ENCODE measurements at regions not wholly inside any gene's neighbourhood (a gene's known extent, or its start where the extent isn't known, plus 50 kb on each side); places are given as distances from the start of the nearest gene placed in this dataset.

DNA sequence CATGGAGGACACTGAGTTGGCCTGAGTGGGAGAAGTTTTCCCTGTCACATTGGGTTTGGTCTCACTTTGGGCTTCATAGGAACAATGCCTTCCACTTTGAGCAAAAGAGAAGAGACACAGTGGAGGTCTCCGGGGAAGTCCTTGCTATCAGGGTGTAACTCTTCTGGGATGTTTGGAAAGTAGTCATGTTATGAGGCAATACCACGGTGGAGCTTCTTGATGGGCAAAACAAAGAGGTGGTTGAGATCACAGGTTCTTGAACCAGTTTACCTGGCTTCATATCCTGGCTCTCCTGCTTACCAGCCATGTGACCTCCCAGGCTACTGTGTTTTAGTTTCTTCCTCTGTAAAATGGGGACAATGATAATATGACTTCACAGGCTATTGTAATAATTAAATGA is 478.6 kb downstream of the SLC4A3 start:
- TF ChIP-seq POLR2A (IDR thresholded peaks at IDR 0.05) (no peak), POLR2AphosphoS5 (IDR thresholded peaks at IDR 0.05) (no peak), EP300 (IDR thresholded peaks at IDR 0.05) (no peak)
- TF ChIP-seq, protein P1, sequence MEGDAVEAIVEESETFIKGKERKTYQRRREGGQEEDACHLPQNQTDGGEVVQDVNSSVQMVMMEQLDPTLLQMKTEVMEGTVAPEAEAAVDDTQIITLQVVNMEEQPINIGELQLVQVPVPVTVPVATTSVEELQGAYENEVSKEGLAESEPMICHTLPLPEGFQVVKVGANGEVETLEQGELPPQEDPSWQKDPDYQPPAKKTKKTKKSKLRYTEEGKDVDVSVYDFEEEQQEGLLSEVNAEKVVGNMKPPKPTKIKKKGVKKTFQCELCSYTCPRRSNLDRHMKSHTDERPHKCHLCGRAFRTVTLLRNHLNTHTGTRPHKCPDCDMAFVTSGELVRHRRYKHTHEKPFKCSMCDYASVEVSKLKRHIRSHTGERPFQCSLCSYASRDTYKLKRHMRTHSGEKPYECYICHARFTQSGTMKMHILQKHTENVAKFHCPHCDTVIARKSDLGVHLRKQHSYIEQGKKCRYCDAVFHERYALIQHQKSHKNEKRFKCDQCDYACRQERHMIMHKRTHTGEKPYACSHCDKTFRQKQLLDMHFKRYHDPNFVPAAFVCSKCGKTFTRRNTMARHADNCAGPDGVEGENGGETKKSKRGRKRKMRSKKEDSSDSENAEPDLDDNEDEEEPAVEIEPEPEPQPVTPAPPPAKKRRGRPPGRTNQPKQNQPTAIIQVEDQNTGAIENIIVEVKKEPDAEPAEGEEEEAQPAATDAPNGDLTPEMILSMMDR (IDR thresholded peaks at IDR 0.05), result no peak
